Endodermal cell (in vitro differentiated cells): ENCODE measurements at regions not wholly inside any gene's neighbourhood (a gene's known extent, or its start where the extent isn't known, plus 50 kb on each side); places are given as distances from the start of the nearest gene placed in this dataset.

ENCODE experiments used
- DNase-seq: peaks from one replicate; pipeline ENCODE4 v3.0.0-alpha.2; 2017
- H3K27ac ChIP-seq: 2 replicates; pipeline ENCODE4 v1.5.1; 2013; ENCODE audit warnings: mild to moderate bottlenecking, low read depth, low read length, moderate library complexity
- H3K27me3 ChIP-seq: 2 replicates; pipeline ENCODE4 v1.6.1; 2013; ENCODE audit warnings: mild to moderate bottlenecking, low read length, moderate library complexity; ENCODE audit not compliant: insufficient read depth, control insufficient read depth, poor library complexity, severe bottlenecking
- H3K36me3 ChIP-seq: 2 replicates; pipeline ENCODE4 v1.7.0; 2013; ENCODE audit warnings: mild to moderate bottlenecking, low read length, moderate library complexity; ENCODE audit not compliant: control insufficient read depth, insufficient read depth
- H3K4me1 ChIP-seq: one replicate; pipeline ENCODE4 v1.7.0; 2013; ENCODE audit warnings: low read length; ENCODE audit not compliant: control insufficient read depth, insufficient read depth
- H3K4me3 ChIP-seq: 2 replicates; pipeline ENCODE4 v1.5.1; 2013; ENCODE audit warnings: mild to moderate bottlenecking, low read length, moderate library complexity
- H3K9ac ChIP-seq: 2 replicates; pipeline ENCODE4 v1.6.1; 2013; ENCODE audit warnings: mild to moderate bottlenecking, low read length, moderate library complexity; ENCODE audit not compliant: poor library complexity, severe bottlenecking; ENCODE audit errors: extremely low read depth
- H3K9me3 ChIP-seq: 2 replicates; pipeline ENCODE4 v1.6.1; 2013; ENCODE audit warnings: mild to moderate bottlenecking, low read length, moderate library complexity; ENCODE audit not compliant: control insufficient read depth
- H3K27ac Mint-ChIP-seq: 2 replicates; pipeline ENCODE4 v1.8.0; 2020; ENCODE audit warnings: mixed read lengths
- H3K27me3 Mint-ChIP-seq: 2 replicates; pipeline ENCODE4 v1.8.0; 2021; ENCODE audit warnings: mild to moderate bottlenecking, mixed read lengths; ENCODE audit not compliant: insufficient read depth
- H3K36me3 Mint-ChIP-seq: 2 replicates; pipeline ENCODE4 v1.8.0; 2020; ENCODE audit warnings: low read depth, mixed read lengths
- H3K4me1 Mint-ChIP-seq: 2 replicates; pipeline ENCODE4 v1.8.0; 2020; ENCODE audit warnings: mixed read lengths
- H3K4me3 Mint-ChIP-seq: 2 replicates; pipeline ENCODE4 v1.8.0; 2020; ENCODE audit warnings: mild to moderate bottlenecking, moderate library complexity, mixed read lengths
- H3K9me3 Mint-ChIP-seq: 2 replicates; pipeline ENCODE4 v1.8.0; 2020; ENCODE audit warnings: mild to moderate bottlenecking, mixed read lengths
- CTCF ChIP-seq: fragments of 200-600 bp; sonication (generic); conservative IDR thresholded peaks from 2 replicates; pipeline ENCODE4 v1.5.0; 2021; ENCODE audit warnings: antibody characterized with exemption, mild to moderate bottlenecking
- WGBS, 2 experiments: methylation state at CpG; one replicate each; pipeline versions ENCODE4 v1.1.5 to v1.1.7; 2013; ENCODE audit warnings: missing lambda C conversion rate in 2 of 2, mixed read lengths in 1 of 2; ENCODE audit not compliant: insufficient coverage in 1 of 2, insufficient read length in 1 of 2; 5-methylcytosine and 5-hydroxymethylcytosine counted together

GRCh38 chr10:33802566-33802965 is 468.1 kb upstream of the NRP1 start:
- no peak overlapping the region for H3K27ac ChIP-seq
- H3K27me3 Mint-ChIP-seq, result no peaks in the 10 kb centered on the region
- H3K4me3 ChIP-seq, result no peak overlapping the region
- no peaks in the 10 kb centered on the region for H3K27me3 ChIP-seq
- no peaks in the 10 kb centered on the region for H3K9me3 Mint-ChIP-seq
- H3K9me3 ChIP-seq, result no peaks in the 10 kb centered on the region
- H3K27ac Mint-ChIP-seq, result no peak overlapping the region
- H3K36me3 Mint-ChIP-seq, result no peaks in the 10 kb centered on the region
- H3K4me1 Mint-ChIP-seq, result peaks cover 3% of the 10 kb centered on the region
- 92 to 94% methylated on average over 3 to 4 of the region's 4 CpGs for WGBS, 2 experiments
- DNase-seq, result no peak
- no peaks in the 10 kb centered on the region for H3K4me1 ChIP-seq
- H3K9ac ChIP-seq, result no peak overlapping the region
- no peak overlapping the region for H3K4me3 Mint-ChIP-seq
- no peaks in the 10 kb centered on the region for H3K36me3 ChIP-seq
- TF ChIP-seq CTCF, result no peak

- WGBS, 2 experiments, result 82 to 89% methylated on average over 1 to 2 of the region's 2 CpGs
- DNase-seq, result no peak
- Mint-ChIP-seq H3K27me3 (no peaks in the 10 kb centered on the region), H3K36me3 (no peaks in the 10 kb centered on the region), H3K4me3 (no peak overlapping the region), H3K27ac (no peak overlapping the region), H3K9me3 (no peaks in the 10 kb centered on the region), H3K4me1 (no peaks in the 10 kb centered on the region)
- H3K27me3 ChIP-seq, result no peaks in the 10 kb centered on the region
- H3K27ac ChIP-seq, result no peak overlapping the region
- no peak overlapping the region for H3K4me3 ChIP-seq
- H3K9me3 ChIP-seq, result no peaks in the 10 kb centered on the region
- no peaks in the 10 kb centered on the region for H3K4me1 ChIP-seq
- TF ChIP-seq CTCF, result no peak
- no peaks in the 10 kb centered on the region for H3K36me3 ChIP-seq
- H3K9ac ChIP-seq, result no peak overlapping the region
Observed at GRCh38 chr10:33801705-33802104, 467.2 kb upstream of the NRP1 start.

GRCh38 chr10:33800986-33801385 is 466.5 kb upstream of the NRP1 start:
- no peaks in the 10 kb centered on the region for H3K4me1 Mint-ChIP-seq

More at GRCh38 chr10:33800986-33801385, 466.5 kb upstream of the NRP1 start:
- Mint-ChIP-seq H3K9me3 (no peaks in the 10 kb centered on the region), H3K27ac (no peak overlapping the region), H3K36me3 (no peaks in the 10 kb centered on the region), H3K4me3 (no peak overlapping the region), H3K27me3 (no peaks in the 10 kb centered on the region)
- Histone ChIP-seq H3K27me3 (no peaks in the 10 kb centered on the region), H3K27ac (no peak overlapping the region), H3K4me1 (no peaks in the 10 kb centered on the region), H3K9me3 (no peaks in the 10 kb centered on the region), H3K36me3 (no peaks in the 10 kb centered on the region), H3K4me3 (no peak overlapping the region), H3K9ac (no peak overlapping the region)
- TF ChIP-seq CTCF, result no peak
- no peak for DNase-seq
